CD4-positive, alpha-beta T cell treated with Interleukin-4 for 1 hour (primary cell): ENCODE measurements at regions not wholly inside any gene's neighbourhood (a gene's known extent, or its start where the extent isn't known, plus 50 kb on each side); places are given as distances from the start of the nearest gene placed in this dataset.
"Not testable (repeated sequence)": the region's sequence is repeated elsewhere in the genome, so short reads cannot be mapped to it uniquely, and the experiment has no call there.

ENCODE experiments used
- DNase-seq, 2 donors: peaks; one replicate each; pipeline ENCODE4 v3.0.0-alpha.2; 2020 to 2022

GRCh38 chr1:188958461-188959115, 1519.1 kb downstream of the BRINP3 start:
- DNase-seq, result no peak

GRCh38 chr1:188986745-188987417, 1490.8 kb downstream of the BRINP3 start:
- DNase-seq, result no peak

DNA sequence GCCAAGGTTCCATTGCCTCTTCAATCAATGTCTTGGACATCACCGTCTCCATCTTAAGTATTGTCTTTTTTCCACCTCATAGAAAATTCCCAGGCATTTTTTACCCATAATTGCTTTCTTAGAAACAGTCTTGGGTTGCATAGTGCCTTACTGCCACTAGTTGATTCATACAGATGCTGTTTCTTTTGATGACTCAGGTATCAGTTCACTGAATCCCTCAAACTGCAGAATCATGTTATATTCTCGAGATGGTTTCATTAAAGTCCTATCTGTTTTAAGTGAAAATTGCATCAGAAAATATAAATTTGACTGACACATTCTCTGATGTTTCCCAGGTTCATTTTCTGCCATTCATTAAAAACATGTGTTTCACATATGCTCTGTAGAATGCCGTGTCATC, 1489.1 kb downstream of the BRINP3 start:
- DNase-seq, result no peak

- DNase-seq, result no peak
Measured at GRCh38 chr1:188991221-188991930, 1486.3 kb downstream of the BRINP3 start.

- DNase-seq, result no peak
Measured at GRCh38 chr1:189007824-189008223, 1469.8 kb downstream of the BRINP3 start.

DNA sequence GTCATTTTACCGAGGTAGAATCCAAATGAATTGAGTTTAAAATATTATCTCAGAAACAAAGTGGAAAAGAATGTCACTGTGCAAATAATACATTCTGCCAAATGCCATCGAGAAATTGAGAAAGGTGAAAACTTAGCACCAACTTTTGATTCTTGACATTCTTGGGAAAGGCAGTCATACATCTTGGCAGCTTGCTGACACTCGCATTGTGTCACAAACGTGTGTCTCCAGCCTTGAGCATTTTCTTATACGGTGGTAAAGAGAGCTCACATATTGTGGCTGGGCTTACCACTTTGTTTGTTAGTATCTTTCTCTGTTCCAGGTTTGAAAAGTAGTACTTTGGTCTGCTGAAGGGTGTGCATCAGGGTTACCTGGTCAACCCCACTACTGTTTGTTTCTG, 1456.1 kb downstream of the BRINP3 start:
- no peak for DNase-seq

- DNase-seq, result no peak
Measured at GRCh38 chr1:189022015-189022414, 1455.6 kb downstream of the BRINP3 start.

DNA sequence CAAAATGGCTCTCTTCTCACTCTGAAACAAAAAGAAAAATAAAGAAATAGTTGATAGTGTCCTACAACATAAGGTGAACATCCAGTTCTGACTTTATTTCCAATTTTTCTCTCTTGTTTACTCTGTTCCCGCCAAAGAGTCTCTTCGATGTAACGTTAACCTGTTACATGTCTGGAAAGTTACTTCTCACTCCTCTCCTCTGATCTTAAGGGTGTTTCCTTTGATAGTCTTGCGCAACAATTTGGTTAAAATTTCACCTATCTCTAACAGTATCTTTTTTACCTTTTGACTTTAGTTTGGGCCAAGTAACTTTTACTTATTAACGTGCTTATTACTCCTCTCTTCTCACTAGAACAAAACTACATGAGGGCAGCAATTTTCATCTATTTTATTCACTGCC, 1450.2 kb downstream of the BRINP3 start:
- no peak for DNase-seq

DNA sequence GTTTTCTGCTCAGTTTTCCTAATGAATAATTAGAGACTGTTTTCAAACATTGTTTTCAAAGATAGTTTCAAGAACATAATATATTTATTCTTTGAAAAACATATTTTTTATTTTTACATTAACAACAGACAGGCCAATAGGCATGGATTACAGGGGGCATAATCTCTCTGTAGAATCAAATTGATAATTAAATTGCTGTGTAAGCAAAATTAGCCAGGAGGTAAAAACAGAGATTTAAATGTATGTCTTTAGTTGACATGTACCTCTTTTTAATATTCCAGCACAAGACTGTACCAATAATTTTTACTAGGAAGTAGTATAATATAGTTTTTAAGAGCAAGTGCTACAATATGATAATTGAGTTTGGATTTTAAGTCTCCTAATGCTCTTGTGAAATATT, 1444.5 kb downstream of the BRINP3 start:
- no peak for DNase-seq

- no peak for DNase-seq
Measured at GRCh38 chr1:189036628-189037027, 1441.0 kb downstream of the BRINP3 start.

GRCh38 chr1:189046127-189046526, 1431.5 kb downstream of the BRINP3 start:
- no peak for DNase-seq

GRCh38 chr1:189084811-189085210, 1392.9 kb downstream of the BRINP3 start:
- no peak for DNase-seq

GRCh38 chr1:189103956-189104355, 1373.7 kb downstream of the BRINP3 start:
- no peak for DNase-seq

DNA sequence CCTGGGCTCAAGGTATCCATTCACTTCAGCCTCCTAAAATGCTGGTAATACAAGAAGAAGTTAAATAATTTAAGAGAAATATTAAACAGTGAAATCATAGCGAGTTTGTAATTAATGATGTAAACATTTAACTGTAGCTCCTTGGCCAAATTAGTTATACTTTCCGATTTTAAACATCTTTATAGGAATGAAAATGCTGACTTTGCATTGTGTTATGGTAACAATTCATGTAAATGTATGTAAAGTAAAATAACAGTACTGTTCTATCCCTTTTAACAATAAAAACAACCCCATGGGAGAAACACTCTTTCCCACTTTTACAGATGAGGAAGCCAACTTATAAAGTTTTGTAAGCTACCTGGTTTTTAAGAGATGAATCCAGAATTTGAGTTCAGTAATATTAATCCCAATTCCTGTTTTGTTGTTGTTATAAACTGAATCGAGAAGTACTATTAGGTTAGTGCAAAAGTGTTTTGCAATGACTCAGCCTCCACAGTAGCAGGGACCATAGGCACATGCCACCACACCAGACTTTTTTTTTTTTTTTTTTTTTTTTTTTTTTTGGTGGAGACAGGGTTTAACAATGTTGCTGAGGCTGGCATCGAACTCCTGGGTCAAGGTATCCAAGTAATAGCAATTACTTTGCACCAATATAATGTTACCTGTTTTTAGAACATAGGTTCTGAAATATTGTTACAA, 1360.4 kb downstream of the BRINP3 start:
- no peak for DNase-seq

- no peak for DNase-seq
Measured at GRCh38 chr1:189121941-189122340, 1355.7 kb downstream of the BRINP3 start.

GRCh38 chr1:189125694-189126093, 1352.0 kb downstream of the BRINP3 start:
- DNase-seq, result no peak

GRCh38 chr1:189131576-189131975, 1346.1 kb downstream of the BRINP3 start:
- DNase-seq, result no peak

DNA sequence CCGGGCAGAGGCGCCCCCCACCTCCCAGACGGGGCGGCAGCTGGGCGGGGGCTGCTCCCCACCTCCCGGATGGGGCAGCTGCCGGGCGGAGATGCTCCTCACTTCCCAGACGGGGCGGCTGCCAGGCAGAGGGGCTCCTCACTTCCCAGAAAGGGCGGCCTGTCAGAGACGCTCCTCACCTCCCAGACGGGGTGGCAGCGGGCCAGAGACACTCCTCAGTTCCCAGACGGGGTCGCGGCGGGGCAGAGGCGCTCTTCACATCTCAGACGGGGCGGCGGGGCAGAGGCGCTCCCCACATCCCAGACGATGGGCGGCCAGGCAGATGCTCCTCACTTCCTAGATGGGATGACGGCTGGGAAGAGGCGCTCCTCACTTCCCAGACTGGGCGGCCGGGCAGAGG, 1337.9 kb downstream of the BRINP3 start:
- DNase-seq, result not testable (repeated sequence)

GRCh38 chr1:189141056-189141455, 1336.6 kb downstream of the BRINP3 start:
- no peak for DNase-seq

GRCh38 chr1:189149547-189150375, 1327.9 kb downstream of the BRINP3 start:
- DNase-seq, result no peak

DNA sequence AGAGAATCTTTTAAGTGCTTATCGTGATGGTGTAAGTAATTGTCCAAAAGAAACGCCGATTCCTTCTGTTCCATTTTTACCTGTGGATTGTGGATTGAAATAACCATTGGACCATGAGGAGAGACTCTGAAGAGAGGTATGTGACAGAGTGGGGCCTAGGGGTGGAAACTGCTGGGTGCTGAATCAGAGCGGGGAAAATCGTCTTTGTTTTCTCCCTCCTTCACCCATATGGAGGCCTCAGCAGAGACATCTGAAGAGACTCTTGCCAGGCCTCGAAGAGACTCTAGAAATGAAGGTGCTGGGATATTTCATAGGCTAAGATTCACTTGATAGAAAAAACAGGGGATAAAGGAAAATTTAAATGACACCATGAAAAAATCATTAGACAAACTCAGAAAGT, 1327.0 kb downstream of the BRINP3 start:
- DNase-seq, result no peak

DNA sequence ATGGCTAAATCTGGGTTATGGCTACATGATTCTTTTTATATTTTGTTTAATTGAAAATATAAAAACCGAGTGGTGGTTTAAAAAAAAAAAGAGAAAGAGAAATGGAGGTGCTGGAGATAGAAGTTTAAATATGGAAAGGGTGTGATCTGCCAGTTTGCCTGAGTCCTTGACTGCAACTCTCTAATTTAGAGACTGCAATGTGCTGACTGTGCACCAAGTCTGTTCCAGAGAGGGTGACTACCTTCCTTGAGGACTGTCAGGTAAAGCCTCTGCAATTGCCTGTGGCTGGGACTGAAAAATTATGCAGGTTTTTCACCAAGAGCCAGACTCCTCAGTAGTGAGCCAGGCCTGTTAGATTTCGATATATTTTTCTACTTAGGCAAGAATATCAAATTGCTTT, 1326.3 kb downstream of the BRINP3 start:
- DNase-seq, result no peak

DNA sequence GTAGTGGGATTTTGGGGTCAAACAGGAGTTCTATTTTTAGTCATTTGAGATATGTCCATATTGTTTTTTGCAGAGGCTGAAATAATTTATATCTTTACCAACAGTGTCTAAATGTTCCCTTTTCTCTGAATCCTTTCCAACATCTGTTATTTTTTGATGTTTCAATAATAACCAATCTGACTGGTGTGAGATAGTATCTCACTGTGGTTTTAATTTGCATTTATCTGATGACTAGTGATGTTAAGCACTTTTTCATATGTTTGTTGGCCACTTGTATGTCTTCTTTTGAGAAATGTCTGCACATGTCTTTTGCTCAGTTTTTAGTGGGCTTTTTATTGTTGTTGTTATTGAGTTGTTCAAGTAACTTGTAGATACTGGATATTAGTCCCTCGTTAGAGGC, 1325.0 kb downstream of the BRINP3 start:
- no peak for DNase-seq
